Adrenal gland (tissue), 5 donors: ENCODE measurements at regions not wholly inside any gene's neighbourhood (a gene's known extent, or its start where the extent isn't known, plus 50 kb on each side); places are given as distances from the start of the nearest gene placed in this dataset.

ENCODE experiments used
- CTCF ChIP-seq, 6 experiments: fragments of 450-650 bp in 4 of 6; fragments of 200-600 bp in 2 of 6; sonication (generic) in 1 of 6; IDR thresholded peaks; 1 replicate in 5 of 6; 2 replicates in 1 of 6; pipeline versions ENCODE4 v1.5.1 to v1.8.0; 2016 to 2021; ENCODE audit warnings: antibody characterized with exemption in 6 of 6, mild to moderate bottlenecking in 2 of 6, moderate library complexity in 1 of 6
- POLR2A ChIP-seq, 2 donors: fragments of 450-650 bp; IDR thresholded peaks; one replicate each; pipeline ENCODE4 v1.6.1; 2017; ENCODE audit warnings: antibody characterized with exemption in 2 of 2, mild to moderate bottlenecking in 2 of 2, moderate library complexity in 1 of 2
- donor health status: DM: no; HTN: no; CAD: no.

GRCh38 chr6:41492261-41492891 lies 53.8 kb upstream of the FOXP4 start:
- TF ChIP-seq CTCF (IDR thresholded peaks at IDR 0.05) (no peak), POLR2A (IDR thresholded peaks at IDR 0.05) (no peak)
